Suppressor macrophage (primary cell): ENCODE measurements at regions not wholly inside any gene's neighbourhood (a gene's known extent, or its start where the extent isn't known, plus 50 kb on each side); places are given as distances from the start of the nearest gene placed in this dataset.
"Not testable (repeated sequence)": the region's sequence is repeated elsewhere in the genome, so short reads cannot be mapped to it uniquely, and the experiment has no call there.

ENCODE experiments used
- DNase-seq, 4 experiments: peaks; one replicate each; pipeline ENCODE4 v3.0.0-alpha.2; 2020 to 2022

GRCh38 chr2:118374974-118375755 is 286.9 kb downstream of the INSIG2 start:
- DNase-seq, result no peak

- DNase-seq, result no peak
Observed at GRCh38 chr2:118372886-118373830, 284.9 kb downstream of the INSIG2 start.

GRCh38 chr2:118371515-118371914 is 283.2 kb downstream of the INSIG2 start:
- DNase-seq, result peak in 2 of 4 experiments; percentile 3 to 16

GRCh38 chr2:118369521-118369920 is 281.2 kb downstream of the INSIG2 start:
- DNase-seq, result not testable (repeated sequence)

- no peak for DNase-seq
Observed at GRCh38 chr2:118363604-118364003, 275.3 kb downstream of the INSIG2 start.

GRCh38 chr2:118356051-118356450 is 267.8 kb downstream of the INSIG2 start:
- no peak for DNase-seq

- no peak for DNase-seq
Observed at GRCh38 chr2:118351796-118352195, 263.5 kb downstream of the INSIG2 start.

GRCh38 chr2:118350621-118351020 is 262.4 kb downstream of the INSIG2 start:
- peak in 1 of 4 experiments; percentile 7 for DNase-seq

- no peak for DNase-seq
Observed at GRCh38 chr2:118349365-118349764, 261.1 kb downstream of the INSIG2 start.

- DNase-seq, result no peak
Observed at GRCh38 chr2:118348380-118349034, 260.2 kb downstream of the INSIG2 start.

- no peak for DNase-seq
Observed at GRCh38 chr2:118345465-118345864, 257.2 kb downstream of the INSIG2 start.

GRCh38 chr2:118340103-118340502 is 251.8 kb downstream of the INSIG2 start:
- DNase-seq, result no peak

GRCh38 chr2:118339386-118339785 is 251.1 kb downstream of the INSIG2 start:
- no peak for DNase-seq

- no peak for DNase-seq
Observed at GRCh38 chr2:118333664-118334063, 245.4 kb downstream of the INSIG2 start.

GRCh38 chr2:118325321-118325955 is 237.2 kb downstream of the INSIG2 start:
- DNase-seq, result no peak

GRCh38 chr2:118322406-118322805 is 234.1 kb downstream of the INSIG2 start:
- DNase-seq, result no peak

GRCh38 chr2:118321432-118322105 is 233.3 kb downstream of the INSIG2 start:
- no peak for DNase-seq

- no peak for DNase-seq
Observed at GRCh38 chr2:118320658-118321057, 232.4 kb downstream of the INSIG2 start.

GRCh38 chr2:118320196-118320595 is 231.9 kb downstream of the INSIG2 start:
- DNase-seq, result no peak

- no peak for DNase-seq
Observed at GRCh38 chr2:118319271-118319684, 231.0 kb downstream of the INSIG2 start.

GRCh38 chr2:118315606-118316005 is 227.3 kb downstream of the INSIG2 start:
- no peak for DNase-seq
